PC-9 (cell line): ENCODE measurements at regions not wholly inside any gene's neighbourhood (a gene's known extent, or its start where the extent isn't known, plus 50 kb on each side); places are given as distances from the start of the nearest gene placed in this dataset.
A peak's percentile ranks its signal among the peaks of the same experiment; 100 is the strongest.

Source experiments
- BruUV-seq: library from RNA; stranded (reverse); fragments of 400-500 nt; replicated peaks from 2 replicates; lab custom pipeline; 2021; lab: Mats Ljungman, UMichigan
- CTCF ChIA-PET: fragments of 300-600 bp; sonication (Branson Sonifier 250); formaldehyde crosslinking; loops from one replicate; lab custom pipeline; 2022; ENCODE audit warnings: antibody characterized with exemption; lab: Charles Lee
- POLR2A ChIA-PET: fragments of 300-600 bp; sonication (Branson Sonifier 250); formaldehyde crosslinking; loops from one replicate; lab custom pipeline; 2022; ENCODE audit warnings: antibody characterized with exemption; ENCODE audit not compliant: unreplicated experiment; lab: Charles Lee
- DNase-seq, 2 experiments: peaks; one replicate each; pipeline versions ENCODE4 v3.0.0 to v3.0.0-alpha.2; 2015 to 2022; ENCODE audit warnings: mixed read lengths in 1 of 2
- H2AFZ ChIP-seq: fragments of 200-600 bp; sonication (generic); 2 replicates; pipeline ENCODE4 v1.8.1; 2017; ENCODE audit warnings: antibody characterized with exemption
- H3F3A ChIP-seq: fragments of 200-600 bp; sonication (generic); 2 replicates; pipeline ENCODE4 v1.8.1; 2017; ENCODE audit warnings: antibody characterized with exemption, mild to moderate bottlenecking, low read depth; ENCODE audit not compliant: insufficient read depth
- H3K27ac ChIP-seq: fragments of 200-600 bp; sonication (generic); 2 replicates; pipeline ENCODE4 v1.6.1; 2016; ENCODE audit warnings: mixed run types
- H3K27me3 ChIP-seq: fragments of 200-600 bp; sonication (generic); 2 replicates; pipeline ENCODE4 v1.6.1; 2016; ENCODE audit warnings: low read depth, mixed run types; ENCODE audit not compliant: insufficient read depth
- H3K36me3 ChIP-seq: fragments of 200-600 bp; sonication (generic); 2 replicates; pipeline ENCODE4 v1.6.1; 2016; ENCODE audit warnings: low read depth, mixed run types
- H3K4me1 ChIP-seq: fragments of 200-600 bp; sonication (generic); replicated peaks from 2 replicates; pipeline ENCODE4 v1.6.1; 2016; ENCODE audit warnings: mixed run types; ENCODE audit not compliant: insufficient read depth
- H3K4me2 ChIP-seq: fragments of 200-600 bp; sonication (generic); 2 replicates; pipeline ENCODE4 v1.6.1; 2017; ENCODE audit warnings: mixed run types
- H3K4me3 ChIP-seq: fragments of 200-600 bp; sonication (generic); 2 replicates; pipeline ENCODE4 v1.6.1; 2016; ENCODE audit warnings: mixed run types
- H3K79me2 ChIP-seq: fragments of 200-600 bp; sonication (generic); 2 replicates; pipeline ENCODE4 v1.6.1; 2017; ENCODE audit warnings: low read depth, mixed run types
- H3K9me2 ChIP-seq: fragments of 200-600 bp; sonication (generic); 2 replicates; pipeline ENCODE4 v1.8.1; 2017; ENCODE audit warnings: mild to moderate bottlenecking; ENCODE audit not compliant: insufficient read depth
- H3K9me3 ChIP-seq: fragments of 200-600 bp; sonication (generic); 2 replicates; pipeline ENCODE4 v1.8.1; 2016; ENCODE audit warnings: low read depth; ENCODE audit not compliant: insufficient read depth
- H4K20me1 ChIP-seq: fragments of 200-600 bp; sonication (generic); 2 replicates; pipeline ENCODE4 v1.8.1; 2017; ENCODE audit not compliant: insufficient read depth
- CTCF ChIP-seq: fragments of 200-600 bp; sonication (generic); conservative IDR thresholded peaks from 2 replicates; pipeline ENCODE4 v1.6.1; 2017; ENCODE audit warnings: mixed run types, antibody characterized with exemption, mild to moderate bottlenecking, moderate library complexity
- EZH2 ChIP-seq: fragments of 200-600 bp; sonication (generic); IDR thresholded peaks from 2 replicates; pipeline ENCODE4 v1.8.0; 2017; ENCODE audit warnings: antibody characterized with exemption, low read depth
- intact Hi-C: fragments of 100-400 bp; cut with micrococcal nuclease; formaldehyde crosslinking; loops from one replicate; pipeline ENCODE4 v1.10.0; 2022; ENCODE audit not compliant: unreplicated experiment

- H3K4me2 ChIP-seq: no peak overlapping the region
- no peaks in the 10 kb centered on the region; the same call in 1 of the 2 replicates for H3K9me3 ChIP-seq
- no peaks in the 10 kb centered on the region for H3K27me3 ChIP-seq
- intact Hi-C loops: loop anchor here (5.0 kb wide), 1 partner anchor 1111 kb away; no protein-coding TSS in a partner anchor
- H3K27ac ChIP-seq: no peak overlapping the region
- H3K4me3 ChIP-seq: no peak overlapping the region
- TF ChIP-seq CTCF: no peak
- TF ChIP-seq EZH2: no peak
- no peak for DNase-seq
- BruUV-seq: no TSS peak
- H3F3A ChIP-seq: peaks cover 23% of the 10 kb centered on the region
- H2AFZ ChIP-seq: no peak overlapping the region
- H3K79me2 ChIP-seq: no peaks in the 10 kb centered on the region
- ChIA-PET CTCF (interaction anchor here (0.9 to 1.2 kb wide), 2 partner anchors 19 to 53 kb away, joined by 3 to 6 read pairs; no protein-coding TSS in a partner anchor), POLR2A (no interaction called here)
- H4K20me1 ChIP-seq: no peaks in the 10 kb centered on the region
- no peaks in the 10 kb centered on the region for H3K36me3 ChIP-seq
- H3K4me1 ChIP-seq: peaks cover 46% of the 10 kb centered on the region
- H3K9me2 ChIP-seq: no peaks in the 10 kb centered on the region
These were observed 54.9 kb upstream of the IGFBP3 start for GRCh38 chr7:45975847-45976484.

DNA sequence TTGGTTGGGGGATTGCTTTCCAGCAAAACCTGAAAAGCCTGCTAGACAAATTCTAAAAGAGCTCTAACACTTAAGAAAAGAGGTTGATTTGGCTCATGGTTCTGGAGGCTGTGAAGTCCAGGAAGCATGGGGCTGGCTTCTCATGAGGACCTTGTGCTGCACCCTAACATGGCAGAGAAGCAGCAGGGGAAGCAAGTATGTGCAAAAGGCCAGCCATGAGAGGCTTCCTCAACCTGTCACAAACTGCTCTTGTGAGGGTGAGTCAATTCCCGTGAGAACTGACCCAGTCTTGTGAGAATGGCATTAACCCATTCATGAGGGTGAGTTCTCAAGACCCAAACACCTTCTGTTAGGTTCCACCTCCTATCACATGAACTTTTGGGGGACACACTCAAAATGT lies 54.3 kb upstream of the IGFBP3 start:
- peak in 1 of 2 experiments; percentile 46 for DNase-seq

More for the DNA sequence above, 54.3 kb upstream of the IGFBP3 start:
- Histone ChIP-seq H3K9me3 (no peaks in the 10 kb centered on the region; the same call in 1 of the 2 replicates), H3K4me3 (no peak overlapping the region), H3K4me2 (no peak overlapping the region), H3K9me2 (no peaks in the 10 kb centered on the region), H4K20me1 (no peaks in the 10 kb centered on the region), H3K36me3 (no peaks in the 10 kb centered on the region), H3K79me2 (no peaks in the 10 kb centered on the region), H3K4me1 (peaks cover 41% of the 10 kb centered on the region), H2AFZ (no peak overlapping the region), H3F3A (peaks cover 23% of the 10 kb centered on the region), H3K27me3 (no peaks in the 10 kb centered on the region), H3K27ac (no peak overlapping the region)
- intact Hi-C loops: loop anchor here (5.0 kb wide), 1 partner anchor 1112 kb away; no protein-coding TSS in a partner anchor
- ChIA-PET CTCF (interaction anchor here (0.9 kb wide), 1 partner anchor 18 kb away, joined by 6 read pairs; no protein-coding TSS in a partner anchor), POLR2A (no interaction called here)
- TF ChIP-seq EZH2 (no peak), CTCF (no peak)
- BruUV-seq: no TSS peak
